HCT116 (cell line): ENCODE measurements at regions not wholly inside any gene's neighbourhood (a gene's known extent, or its start where the extent isn't known, plus 50 kb on each side); places are given as distances from the start of the nearest gene placed in this dataset.

ENCODE experiments used
- ATAC-seq: fragments of 200-7000 bp; cut with Tn5 transposase; 2 replicates; pipeline ENCODE4 v1.9.1; 2020; ENCODE audit warnings: mild to moderate bottlenecking, moderate library complexity
- BruUV-seq: library from RNA; stranded (reverse); fragments of 400-500 nt; replicated peaks from 2 replicates; lab custom pipeline; 2021; lab: Mats Ljungman, UMichigan
- CTCF ChIA-PET: fragments of 300-600 bp; sonication (Branson Sonifier 250); formaldehyde crosslinking; loops from one replicate; lab custom pipeline; 2021; ENCODE audit warnings: antibody characterized with exemption; lab: Charles Lee
- POLR2A ChIA-PET: fragments of 300-600, 350-600 bp; sonication (Branson Sonifier 250); formaldehyde crosslinking; loops from one replicate; lab custom pipeline; 2021; ENCODE audit warnings: antibody characterized with exemption; lab: Charles Lee
- RAD21 ChIA-PET, 2 experiments: fragments of 300-600 bp; sonication (Branson Sonifier 250); formaldehyde crosslinking; loops; one replicate each; lab custom pipeline; 2023; ENCODE audit warnings: low total read pairs in 2 of 2; ENCODE audit not compliant: uncharacterized antibody in 2 of 2, unreplicated experiment in 2 of 2, low non-redundant PET in 1 of 2; lab: Charles Lee
- DNase-seq: peaks from one replicate; pipeline ENCODE4 v3.0.0-alpha.2; 2010; ENCODE audit warnings: low read depth, low spot score
- H2AFZ ChIP-seq: fragments of 200-600 bp; shearing (Covaris generic), sonication (generic); 2 replicates; pipeline ENCODE4 v1.6.1; 2017; ENCODE audit warnings: low read depth, mixed run types, mixed read lengths, antibody characterized with exemption, low read length; ENCODE audit not compliant: poor library complexity, severe bottlenecking
- H3K27ac ChIP-seq: 2 replicates; pipeline ENCODE4 v1.5.1; 2012; ENCODE audit warnings: low read depth, low read length
- H3K27me3 ChIP-seq: fragments of 200-600 bp; sonication (generic); 2 replicates; pipeline ENCODE4 v1.6.1; 2016; ENCODE audit warnings: mixed run types, low read length, mixed read lengths; ENCODE audit not compliant: insufficient read depth
- H3K36me3 ChIP-seq, 2 experiments: fragments of 200-500 bp in 1 of 2; fragments of 200-600 bp in 1 of 2; sonication (Bioruptor generic) in 1 of 2; sonication (generic) in 1 of 2; 2 replicates each; pipeline versions ENCODE4 v1.5.1 to v1.6.1; 2014 to 2016; ENCODE audit warnings: low read length in 2 of 2, inconsistent platforms in 1 of 2, mixed read lengths in 1 of 2, mixed run types in 1 of 2; ENCODE audit not compliant: insufficient read depth in 2 of 2, control insufficient read depth in 1 of 2
- H3K4me1 ChIP-seq, 2 experiments: fragments of 200-600 bp in 1 of 2; sonication (generic) in 1 of 2; 2 replicates each; pipeline versions ENCODE4 v1.5.1 to v1.6.1; 2012 to 2017; ENCODE audit warnings: low read length in 2 of 2, inconsistent platforms in 1 of 2, mild to moderate bottlenecking in 1 of 2, mixed read lengths in 1 of 2, mixed run types in 1 of 2, moderate library complexity in 1 of 2; ENCODE audit not compliant: insufficient read depth in 2 of 2, control insufficient read depth in 1 of 2
- H3K4me2 ChIP-seq: fragments of 200-600 bp; sonication (generic); 2 replicates; pipeline ENCODE4 v1.6.1; 2017; ENCODE audit warnings: mixed run types, low read length, mixed read lengths
- H3K4me3 ChIP-seq, 2 experiments: fragments of 200-600 bp in 1 of 2; sonication (generic) in 1 of 2; replicated peaks in 1 of 2; 2 replicates each; pipeline ENCODE4 v1.5.1; 2011 to 2016; ENCODE audit warnings: low read length in 2 of 2, control low read depth in 1 of 2, low read depth in 1 of 2, mild to moderate bottlenecking in 1 of 2, mixed read lengths in 1 of 2, mixed run types in 1 of 2
- H3K79me2 ChIP-seq: fragments of 200-600 bp; sonication (generic); 2 replicates; pipeline ENCODE4 v1.6.1; 2017; ENCODE audit warnings: mild to moderate bottlenecking, mixed run types, low read length, moderate library complexity, mixed read lengths; ENCODE audit not compliant: insufficient read depth
- H3K9ac ChIP-seq: fragments of 200-600 bp; sonication (generic); 2 replicates; pipeline ENCODE4 v1.6.1; 2016; ENCODE audit warnings: low read length, mixed read lengths
- H3K9me2 ChIP-seq: fragments of 200-600 bp; sonication (generic), shearing (Covaris generic); 2 replicates; pipeline ENCODE4 v1.6.1; 2017; ENCODE audit warnings: mixed run types, mild to moderate bottlenecking, moderate library complexity; ENCODE audit not compliant: insufficient read depth
- H3K9me3 ChIP-seq, 2 experiments: fragments of 200-500 bp in 1 of 2; fragments of 200-600 bp in 1 of 2; sonication (Bioruptor generic) in 1 of 2; sonication (generic) in 1 of 2; 2 replicates each; pipeline ENCODE4 v1.6.1; 2014 to 2017; ENCODE audit warnings: low read length in 2 of 2, mixed read lengths in 2 of 2, inconsistent platforms in 1 of 2, low read depth in 1 of 2, mild to moderate bottlenecking in 1 of 2, mixed run types in 1 of 2, moderate library complexity in 1 of 2; ENCODE audit not compliant: control insufficient read depth in 1 of 2, insufficient read depth in 1 of 2
- H4K20me1 ChIP-seq: fragments of 200-600 bp; sonication (generic), shearing (Covaris generic); 2 replicates; pipeline ENCODE4 v1.6.1; 2017; ENCODE audit warnings: mixed run types, mild to moderate bottlenecking, moderate library complexity; ENCODE audit not compliant: insufficient read depth
- ATF3 ChIP-seq: IDR thresholded peaks from 2 replicates; pipeline ENCODE4 v1.6.1; 2012
- CBX3 ChIP-seq: IDR thresholded peaks from 2 replicates; pipeline ENCODE4 v1.6.1; 2012; ENCODE audit warnings: low read depth
- CEBPB ChIP-seq: IDR thresholded peaks from 2 replicates; pipeline ENCODE4 v1.6.1; 2012; ENCODE audit warnings: low read depth
- CTCF ChIP-seq, 3 experiments: fragments of 200-600 bp in 1 of 3; sonication (generic) in 1 of 3; IDR thresholded peaks in 2 of 3; conservative IDR thresholded peaks in 1 of 3; 2 replicates each; pipeline ENCODE4 v1.5.1; 2012 to 2017; ENCODE audit warnings: low read depth in 2 of 3, low read length in 2 of 3, antibody characterized with exemption in 1 of 3, borderline replicate concordance in 1 of 3, control low read depth in 1 of 3, mild to moderate bottlenecking in 1 of 3, mixed read lengths in 1 of 3, mixed run types in 1 of 3, moderate library complexity in 1 of 3; ENCODE audit not compliant: insufficient read depth in 1 of 3
- EGR1 ChIP-seq: IDR thresholded peaks from 2 replicates; pipeline ENCODE4 v1.6.1; 2012; ENCODE audit warnings: low read depth
- ELF1 ChIP-seq: IDR thresholded peaks from 2 replicates; pipeline ENCODE4 v1.6.1; 2012; ENCODE audit warnings: low read depth, borderline replicate concordance
- EZH2 ChIP-seq: fragments of 200-600 bp; sonication (generic); IDR thresholded peaks from 2 replicates; pipeline ENCODE4 v1.6.1; 2017; ENCODE audit warnings: antibody characterized with exemption, mixed run types
- EZH2phosphoT487 ChIP-seq: fragments of 200-600 bp; IDR thresholded peaks from 2 replicates; pipeline ENCODE4 v1.6.1; 2018; ENCODE audit warnings: antibody characterized with exemption, borderline replicate concordance
- FOSL1 ChIP-seq: IDR thresholded peaks from 2 replicates; pipeline ENCODE4 v1.6.1; 2012; ENCODE audit warnings: low read depth
- JUND ChIP-seq: IDR thresholded peaks from 2 replicates; pipeline ENCODE4 v1.6.1; 2012
- MAX ChIP-seq: IDR thresholded peaks from 2 replicates; pipeline ENCODE4 v1.6.1; 2012
- POLR2A ChIP-seq: IDR thresholded peaks from 2 replicates; pipeline ENCODE4 v1.7.0; 2011; ENCODE audit warnings: borderline replicate concordance; ENCODE audit not compliant: insufficient read depth, insufficient read length; ENCODE audit errors: extremely low read depth
- POLR2AphosphoS5 ChIP-seq: IDR thresholded peaks from 2 replicates; pipeline ENCODE4 v1.6.1; 2011; ENCODE audit warnings: mild to moderate bottlenecking, low read depth, low read length, moderate library complexity
- RAD21 ChIP-seq: IDR thresholded peaks from 2 replicates; pipeline ENCODE4 v1.6.1; 2012; ENCODE audit warnings: low read depth, mild to moderate bottlenecking
- SIN3A ChIP-seq: IDR thresholded peaks from 2 replicates; pipeline ENCODE4 v1.6.1; 2012; ENCODE audit warnings: low read depth
- SP1 ChIP-seq: IDR thresholded peaks from 2 replicates; pipeline ENCODE4 v1.6.1; 2012; ENCODE audit warnings: low read depth
- SRF ChIP-seq: IDR thresholded peaks from 2 replicates; pipeline ENCODE4 v1.6.1; 2012; ENCODE audit warnings: low read depth
- TCF7L2 ChIP-seq: IDR thresholded peaks from 2 replicates; pipeline ENCODE4 v1.7.0; 2011; ENCODE audit warnings: borderline replicate concordance, inconsistent platforms; ENCODE audit not compliant: insufficient read depth, insufficient read length; ENCODE audit errors: extremely low read depth
- YY1 ChIP-seq: IDR thresholded peaks from 2 replicates; pipeline ENCODE4 v1.6.1; 2011; ENCODE audit warnings: low read length, low read depth, moderate library complexity, mild to moderate bottlenecking; ENCODE audit not compliant: insufficient replicate concordance; ENCODE audit errors: extremely low read depth
- ZBTB33 ChIP-seq: IDR thresholded peaks from 2 replicates; pipeline ENCODE4 v1.6.1; 2011; ENCODE audit warnings: mild to moderate bottlenecking, low read length, moderate library complexity; ENCODE audit not compliant: insufficient replicate concordance; ENCODE audit errors: extremely low read depth
- intact Hi-C: fragments of 100-400 bp; cut with micrococcal nuclease; formaldehyde crosslinking; loops from 2 replicates; pipeline ENCODE4 v1.10.0; 2022

- no peak for TF ChIP-seq ZBTB33
- no peak for TF ChIP-seq CTCF (IDR thresholded peaks at IDR 0.05 in 2 of 3, conservative IDR thresholded peaks at IDR 0.05 in 1 of 3; ENCODE audit: borderline replicate concordance in 1 of 3, insufficient read depth in 1 of 3, low read depth in 2 of 3, low read length in 2 of 3)
- TF ChIP-seq CEBPB = no peak
- no peak for TF ChIP-seq ATF3
- TF ChIP-seq MAX = no peak
- no peak for TF ChIP-seq POLR2AphosphoS5
- no peak for TF ChIP-seq EZH2phosphoT487
- TF ChIP-seq EZH2 = no peak
- no peak for TF ChIP-seq TCF7L2
Measured at GRCh38 chr14:95811813-95812212, 64.8 kb upstream of the TUNAR start (continued).

GRCh38 chr14:95808371-95808770 lies 68.3 kb upstream of the TUNAR start:
- Histone ChIP-seq H3K9ac (no peak overlapping the region), H3K27me3 (peaks cover 15% of the 10 kb centered on the region), H2AFZ (no peak overlapping the region), H3K79me2 (no peaks in the 10 kb centered on the region), H3K4me3 (no peak overlapping the region), H3K4me2 (no peak overlapping the region), H3K9me2 (no peaks in the 10 kb centered on the region), H4K20me1 (no peaks in the 10 kb centered on the region), H3K27ac (no peak overlapping the region), H3K9me3 (no peaks in the 10 kb centered on the region), H3K36me3 (no peaks in the 10 kb centered on the region), H3K4me1 (no peaks in the 10 kb centered on the region)
- ATAC-seq (no peak), DNase-seq (no peak)
- ChIA-PET CTCF (no interaction called here), RAD21 (no interaction called here), POLR2A (no interaction called here)
- intact Hi-C loops = no loop called here
- BruUV-seq = no TSS peak
- TF ChIP-seq ELF1 = no peak
- no peak for TF ChIP-seq POLR2A
- no peak for TF ChIP-seq TCF7L2
- TF ChIP-seq CBX3 = no peak
- TF ChIP-seq FOSL1 = no peak
- no peak for TF ChIP-seq SIN3A
- TF ChIP-seq ATF3 = no peak
- no peak for TF ChIP-seq YY1
- TF ChIP-seq RAD21 = no peak
- TF ChIP-seq JUND = no peak
- no peak for TF ChIP-seq MAX
- TF ChIP-seq SRF = no peak
- TF ChIP-seq POLR2AphosphoS5 = no peak
- no peak for TF ChIP-seq EGR1
- no peak for TF ChIP-seq EZH2phosphoT487
- no peak for TF ChIP-seq SP1
